K562 (cell line): ENCODE measurements at regions not wholly inside any gene's neighbourhood (a gene's known extent, or its start where the extent isn't known, plus 50 kb on each side); places are given as distances from the start of the nearest gene placed in this dataset.

Experiments used
- ARID1B ChIP-seq: fragments of 450-650 bp; IDR thresholded peaks from 2 replicates; pipeline ENCODE4 v1.6.1; 2016; ENCODE audit warnings: antibody characterized with exemption, mild to moderate bottlenecking, inconsistent platforms
- ATF1 ChIP-seq, 2 experiments: fragments of 450-650 bp in 1 of 2; IDR thresholded peaks; 2 replicates each; pipeline ENCODE4 v1.6.1; 2016; ENCODE audit warnings: missing compliant biosample characterization in 1 of 2, missing genetic modification characterization in 1 of 2
- MTA1 ChIP-seq: fragments of 450-650 bp; IDR thresholded peaks from 2 replicates; pipeline ENCODE4 v1.6.1; 2017; ENCODE audit warnings: borderline replicate concordance
- MTF1 ChIP-seq: fragments of 250-450 bp; sonication (Bioruptor Pico); IDR thresholded peaks from 2 replicates; pipeline ENCODE4 v1.9.0; 2021; ENCODE audit warnings: moderate library complexity, mild to moderate bottlenecking, inconsistent platforms, borderline replicate concordance
- NEUROD1 ChIP-seq: fragments of 150-350 bp; IDR thresholded peaks from 2 replicates; pipeline ENCODE4 v1.6.1; 2014; ENCODE audit warnings: borderline replicate concordance, low read length, low read depth; ENCODE audit not compliant: partially characterized antibody
- PTRF ChIP-seq: fragments of 450-650 bp; IDR thresholded peaks from 2 replicates; pipeline ENCODE4 v1.6.1; 2016; ENCODE audit warnings: mild to moderate bottlenecking, missing genetic modification characterization, missing compliant biosample characterization
- TBL1XR1 ChIP-seq, 2 experiments: IDR thresholded peaks; 2 replicates each; pipeline ENCODE4 v1.6.1; 2012; ENCODE audit warnings: improper control_type of control experiment in 2 of 2, low read length in 2 of 2, mild to moderate bottlenecking in 1 of 2
- U2AF2 ChIP-seq: fragments of 200-400 bp; formaldehyde crosslinking; optimal IDR thresholded peaks from 2 replicates; pipeline ENCODE3; 2017; ENCODE audit warnings: low read depth, mild to moderate bottlenecking, low read length
- ZNF24 ChIP-seq: fragments of 450-650 bp; IDR thresholded peaks from 2 replicates; pipeline ENCODE4 v1.6.1; 2016
- ZNF263 ChIP-seq: sonication (generic); formaldehyde crosslinking; IDR thresholded peaks from 2 replicates; pipeline ENCODE4 v1.8.0; 2022; ENCODE audit warnings: mild to moderate bottlenecking, missing genetic modification reagents, borderline replicate concordance
- TF ChIP-seq, protein P1 (sequence below): fragments of 450-650 bp; IDR thresholded peaks from 2 replicates; pipeline ENCODE4 v1.6.1; 2016; ENCODE audit warnings: mild to moderate bottlenecking
- TF ChIP-seq, protein P2 (sequence below): fragments of 200-400 bp; formaldehyde crosslinking; IDR thresholded peaks from 2 replicates; pipeline ENCODE4 v1.6.1; 2017; ENCODE audit warnings: mild to moderate bottlenecking, low read depth, low read length, moderate library complexity
- TF ChIP-seq, protein P3 (sequence below), 2 experiments: fragments of 450-650 bp; IDR thresholded peaks; 2 replicates each; pipeline ENCODE4 v1.6.1; 2016
- TF ChIP-seq, protein P4 (sequence below): fragments of 250-450 bp; sonication (Bioruptor Pico); IDR thresholded peaks from 2 replicates; pipeline ENCODE4 v1.5.1; 2021; ENCODE audit warnings: mild to moderate bottlenecking
- TF ChIP-seq, protein P5 (sequence below): fragments of 450-650 bp; IDR thresholded peaks from 2 replicates; pipeline ENCODE4 v1.6.1; 2016

DNA sequence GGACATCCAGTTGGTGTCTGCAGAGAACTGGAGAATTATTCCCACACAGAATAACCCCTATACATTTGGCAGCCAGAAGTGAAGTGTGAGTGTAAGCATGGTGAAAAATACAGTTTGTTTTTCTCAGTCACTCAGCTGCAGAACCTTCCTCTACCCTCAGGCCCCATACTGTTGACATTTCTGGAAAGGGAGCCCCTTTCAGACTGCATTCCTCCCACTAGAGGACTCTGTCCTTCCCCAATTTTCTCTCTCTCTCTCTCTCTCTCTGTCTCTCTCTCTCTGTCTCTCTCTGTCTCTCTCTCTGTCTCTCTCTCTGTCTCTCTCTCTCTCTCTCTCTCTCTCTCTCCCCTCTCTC is 86.8 kb upstream of the STEAP1B start (continued):
- TF ChIP-seq, protein P1, sequence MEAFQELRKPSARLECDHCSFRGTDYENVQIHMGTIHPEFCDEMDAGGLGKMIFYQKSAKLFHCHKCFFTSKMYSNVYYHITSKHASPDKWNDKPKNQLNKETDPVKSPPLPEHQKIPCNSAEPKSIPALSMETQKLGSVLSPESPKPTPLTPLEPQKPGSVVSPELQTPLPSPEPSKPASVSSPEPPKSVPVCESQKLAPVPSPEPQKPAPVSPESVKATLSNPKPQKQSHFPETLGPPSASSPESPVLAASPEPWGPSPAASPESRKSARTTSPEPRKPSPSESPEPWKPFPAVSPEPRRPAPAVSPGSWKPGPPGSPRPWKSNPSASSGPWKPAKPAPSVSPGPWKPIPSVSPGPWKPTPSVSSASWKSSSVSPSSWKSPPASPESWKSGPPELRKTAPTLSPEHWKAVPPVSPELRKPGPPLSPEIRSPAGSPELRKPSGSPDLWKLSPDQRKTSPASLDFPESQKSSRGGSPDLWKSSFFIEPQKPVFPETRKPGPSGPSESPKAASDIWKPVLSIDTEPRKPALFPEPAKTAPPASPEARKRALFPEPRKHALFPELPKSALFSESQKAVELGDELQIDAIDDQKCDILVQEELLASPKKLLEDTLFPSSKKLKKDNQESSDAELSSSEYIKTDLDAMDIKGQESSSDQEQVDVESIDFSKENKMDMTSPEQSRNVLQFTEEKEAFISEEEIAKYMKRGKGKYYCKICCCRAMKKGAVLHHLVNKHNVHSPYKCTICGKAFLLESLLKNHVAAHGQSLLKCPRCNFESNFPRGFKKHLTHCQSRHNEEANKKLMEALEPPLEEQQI = no peak
- TF ChIP-seq, protein P2, sequence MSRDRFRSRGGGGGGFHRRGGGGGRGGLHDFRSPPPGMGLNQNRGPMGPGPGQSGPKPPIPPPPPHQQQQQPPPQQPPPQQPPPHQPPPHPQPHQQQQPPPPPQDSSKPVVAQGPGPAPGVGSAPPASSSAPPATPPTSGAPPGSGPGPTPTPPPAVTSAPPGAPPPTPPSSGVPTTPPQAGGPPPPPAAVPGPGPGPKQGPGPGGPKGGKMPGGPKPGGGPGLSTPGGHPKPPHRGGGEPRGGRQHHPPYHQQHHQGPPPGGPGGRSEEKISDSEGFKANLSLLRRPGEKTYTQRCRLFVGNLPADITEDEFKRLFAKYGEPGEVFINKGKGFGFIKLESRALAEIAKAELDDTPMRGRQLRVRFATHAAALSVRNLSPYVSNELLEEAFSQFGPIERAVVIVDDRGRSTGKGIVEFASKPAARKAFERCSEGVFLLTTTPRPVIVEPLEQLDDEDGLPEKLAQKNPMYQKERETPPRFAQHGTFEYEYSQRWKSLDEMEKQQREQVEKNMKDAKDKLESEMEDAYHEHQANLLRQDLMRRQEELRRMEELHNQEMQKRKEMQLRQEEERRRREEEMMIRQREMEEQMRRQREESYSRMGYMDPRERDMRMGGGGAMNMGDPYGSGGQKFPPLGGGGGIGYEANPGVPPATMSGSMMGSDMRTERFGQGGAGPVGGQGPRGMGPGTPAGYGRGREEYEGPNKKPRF = no peak
- TF ChIP-seq ZNF263 (CRISPR knock-in tag) (no peak), ZNF24 (no peak), U2AF2 (no peak), ARID1B (no peak), ATF1 (CRISPR knock-in tag; IDR thresholded peaks at IDR 0.05) (no peak), ATF1 (tag; IDR thresholded peaks at IDR 0.05) (no peak), MTA1 (no peak), PTRF (tag) (no peak), MTF1 (CRISPR knock-in tag) (no peak), NEUROD1 (peak; percentile 49), TBL1XR1 (IDR thresholded peaks at IDR 0.05; ENCODE audit: low read length in 2 of 2) (no peak)
- TF ChIP-seq, protein P3, sequence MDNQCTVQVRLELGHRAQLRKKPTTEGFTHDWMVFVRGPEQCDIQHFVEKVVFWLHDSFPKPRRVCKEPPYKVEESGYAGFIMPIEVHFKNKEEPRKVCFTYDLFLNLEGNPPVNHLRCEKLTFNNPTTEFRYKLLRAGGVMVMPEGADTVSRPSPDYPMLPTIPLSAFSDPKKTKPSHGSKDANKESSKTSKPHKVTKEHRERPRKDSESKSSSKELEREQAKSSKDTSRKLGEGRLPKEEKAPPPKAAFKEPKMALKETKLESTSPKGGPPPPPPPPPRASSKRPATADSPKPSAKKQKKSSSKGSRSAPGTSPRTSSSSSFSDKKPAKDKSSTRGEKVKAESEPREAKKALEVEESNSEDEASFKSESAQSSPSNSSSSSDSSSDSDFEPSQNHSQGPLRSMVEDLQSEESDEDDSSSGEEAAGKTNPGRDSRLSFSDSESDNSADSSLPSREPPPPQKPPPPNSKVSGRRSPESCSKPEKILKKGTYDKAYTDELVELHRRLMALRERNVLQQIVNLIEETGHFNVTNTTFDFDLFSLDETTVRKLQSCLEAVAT (IDR thresholded peaks at IDR 0.05) = peak in 1 of 2 experiments; percentile 63; a peak in 1 of 4 replicates
- TF ChIP-seq, protein P4, sequence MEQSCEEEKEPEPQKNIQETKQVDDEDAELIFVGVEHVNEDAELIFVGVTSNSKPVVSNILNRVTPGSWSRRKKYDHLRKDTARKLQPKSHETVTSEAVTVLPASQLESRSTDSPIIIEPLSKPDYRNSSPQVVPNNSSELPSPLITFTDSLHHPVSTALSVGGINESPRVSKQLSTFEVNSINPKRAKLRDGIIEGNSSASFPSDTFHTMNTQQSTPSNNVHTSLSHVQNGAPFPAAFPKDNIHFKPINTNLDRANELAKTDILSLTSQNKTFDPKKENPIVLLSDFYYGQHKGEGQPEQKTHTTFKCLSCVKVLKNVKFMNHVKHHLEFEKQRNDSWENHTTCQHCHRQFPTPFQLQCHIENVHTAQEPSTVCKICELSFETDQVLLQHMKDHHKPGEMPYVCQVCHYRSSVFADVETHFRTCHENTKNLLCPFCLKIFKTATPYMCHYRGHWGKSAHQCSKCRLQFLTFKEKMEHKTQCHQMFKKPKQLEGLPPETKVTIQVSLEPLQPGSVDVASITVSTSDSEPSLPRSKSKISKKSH (CRISPR knock-in tag) = no peak
- TF ChIP-seq, protein P5, sequence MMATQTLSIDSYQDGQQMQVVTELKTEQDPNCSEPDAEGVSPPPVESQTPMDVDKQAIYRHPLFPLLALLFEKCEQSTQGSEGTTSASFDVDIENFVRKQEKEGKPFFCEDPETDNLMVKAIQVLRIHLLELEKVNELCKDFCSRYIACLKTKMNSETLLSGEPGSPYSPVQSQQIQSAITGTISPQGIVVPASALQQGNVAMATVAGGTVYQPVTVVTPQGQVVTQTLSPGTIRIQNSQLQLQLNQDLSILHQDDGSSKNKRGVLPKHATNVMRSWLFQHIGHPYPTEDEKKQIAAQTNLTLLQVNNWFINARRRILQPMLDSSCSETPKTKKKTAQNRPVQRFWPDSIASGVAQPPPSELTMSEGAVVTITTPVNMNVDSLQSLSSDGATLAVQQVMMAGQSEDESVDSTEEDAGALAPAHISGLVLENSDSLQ = no peak
